Stimulated activated CD8-positive, alpha-beta memory T cell treated with anti-CD3 and anti-CD28 coated beads, Interleukin-15, amount 100 ng/mL, for 24 hours (primary cell): ENCODE measurements at regions not wholly inside any gene's neighbourhood (a gene's known extent, or its start where the extent isn't known, plus 50 kb on each side); places are given as distances from the start of the nearest gene placed in this dataset.

Experiments used
- DNase-seq: peaks from one replicate; pipeline ENCODE4 v3.0.0-alpha.2; 2020; ENCODE audit warnings: low read depth

DNA sequence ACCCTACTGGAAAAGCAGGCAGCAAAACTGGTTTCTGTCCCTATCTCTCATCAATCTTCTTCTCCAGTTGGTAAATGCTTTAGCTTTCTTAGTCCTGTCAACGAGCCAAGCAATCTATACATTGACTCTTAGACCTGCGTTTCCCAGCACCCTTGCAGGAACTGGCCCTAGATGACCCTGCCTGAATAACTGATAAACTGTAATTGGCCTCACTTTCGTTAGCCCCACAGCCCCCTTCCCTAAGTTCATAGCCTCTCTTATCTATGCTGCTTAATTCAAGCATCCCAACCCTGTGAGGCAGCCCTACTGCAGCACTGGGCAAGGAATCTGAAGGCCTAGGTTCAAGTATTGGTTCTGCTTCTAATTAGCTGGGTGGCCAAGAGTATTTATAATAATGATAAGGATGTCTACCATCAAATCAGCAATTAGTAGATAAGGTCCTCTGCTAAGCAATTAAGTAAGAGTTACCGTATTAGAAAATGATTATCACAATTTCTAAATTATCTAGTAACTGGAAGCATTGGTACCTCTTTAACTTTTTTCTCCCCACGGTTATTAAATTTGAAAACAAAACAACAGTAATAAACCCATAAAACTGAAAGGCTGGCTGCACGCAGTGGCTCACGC, 86.4 kb upstream of the RMDN2 start:
- no peak for DNase-seq

DNA sequence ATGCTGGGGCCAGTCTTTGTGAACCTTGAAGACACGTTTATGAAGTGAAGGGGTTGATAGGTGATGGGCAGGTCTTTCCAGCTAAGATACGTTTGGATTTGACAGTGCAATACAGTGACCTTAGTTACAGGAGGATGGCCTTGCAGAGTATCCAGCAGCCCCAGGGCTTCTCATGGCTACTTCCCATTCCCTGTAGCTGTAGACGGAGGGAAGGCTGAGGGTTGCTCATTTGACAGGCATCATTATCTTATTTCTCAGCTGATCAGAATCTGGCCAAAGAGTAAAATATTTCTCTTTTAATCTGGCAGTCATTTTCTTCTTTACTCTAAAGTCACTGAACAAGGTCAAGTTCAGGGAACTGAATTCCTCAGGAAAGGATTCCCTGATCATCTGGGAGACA, 85.1 kb upstream of the RMDN2 start:
- no peak for DNase-seq

DNA sequence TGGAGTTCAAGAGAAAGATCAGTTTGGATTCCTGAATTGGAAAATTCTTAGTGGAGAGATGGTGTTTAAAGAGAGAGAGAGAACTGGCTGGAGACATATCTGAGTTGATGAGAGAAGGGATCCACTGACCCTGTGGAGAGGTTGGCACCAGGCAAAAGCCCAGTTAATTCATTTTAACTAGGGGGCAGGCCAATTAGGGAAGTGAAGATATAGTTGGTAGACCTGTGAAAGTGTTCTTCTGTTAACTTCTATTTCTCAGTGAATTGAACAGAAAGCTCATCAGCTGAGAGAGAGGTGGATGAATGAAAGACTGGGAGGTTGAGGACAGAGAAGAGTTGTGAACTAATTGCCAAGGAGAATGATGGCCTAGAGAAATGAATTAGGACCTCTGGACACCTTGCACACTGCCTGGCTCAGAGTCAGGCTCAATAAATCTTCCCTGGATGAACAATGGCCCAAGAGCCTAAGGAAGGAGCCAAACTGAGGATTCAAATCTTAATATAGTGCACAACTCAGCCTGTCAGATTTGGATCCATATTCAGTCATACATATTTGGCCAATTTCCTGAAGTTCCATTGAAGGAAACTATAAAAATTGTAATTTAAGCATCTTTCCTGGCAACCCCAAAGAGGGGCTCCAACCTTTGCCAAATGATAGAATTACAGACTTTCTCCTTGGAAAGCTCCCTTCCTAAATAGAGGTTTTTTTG, 82.2 kb upstream of the RMDN2 start:
- DNase-seq: no peak

DNA sequence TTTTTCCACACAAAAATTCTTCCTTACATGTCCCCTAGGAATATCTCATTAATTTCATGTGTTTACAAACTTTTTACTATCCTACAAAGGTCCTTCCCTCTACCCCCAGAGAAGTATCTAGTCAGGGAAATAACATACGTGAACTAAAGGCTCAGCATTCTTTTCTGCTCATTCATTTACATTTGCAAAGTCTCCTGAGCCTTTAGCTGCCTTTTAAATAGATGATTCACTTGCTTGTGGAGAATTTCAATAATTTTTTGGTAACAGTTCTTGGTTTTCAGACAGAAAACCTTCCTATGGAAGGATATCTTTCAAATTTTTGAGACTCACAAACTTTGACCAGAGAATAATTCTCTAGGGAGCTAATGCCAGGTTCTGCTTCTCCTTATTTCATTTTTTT, 81.5 kb upstream of the RMDN2 start:
- DNase-seq: no peak

DNA sequence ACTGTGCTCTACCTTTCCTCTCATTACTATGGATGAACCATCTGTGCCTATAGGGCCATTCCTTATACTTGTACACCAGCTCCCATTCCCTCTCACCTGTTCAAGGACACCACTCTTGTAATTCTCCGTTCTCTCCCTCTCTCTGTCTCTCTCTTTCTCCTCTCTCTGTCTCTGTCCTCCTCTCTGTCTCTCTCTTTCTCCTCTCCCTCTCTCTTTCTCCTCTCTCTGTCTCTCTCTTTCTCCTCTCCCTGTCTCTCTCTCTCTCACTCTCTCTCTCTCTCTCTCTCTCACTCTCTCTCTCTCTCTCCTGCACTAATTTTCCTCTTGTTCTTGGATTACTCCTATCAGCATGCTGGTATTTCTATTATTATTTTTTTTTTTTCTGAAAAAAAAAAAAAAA, 78.9 kb upstream of the RMDN2 start:
- no peak for DNase-seq

DNA sequence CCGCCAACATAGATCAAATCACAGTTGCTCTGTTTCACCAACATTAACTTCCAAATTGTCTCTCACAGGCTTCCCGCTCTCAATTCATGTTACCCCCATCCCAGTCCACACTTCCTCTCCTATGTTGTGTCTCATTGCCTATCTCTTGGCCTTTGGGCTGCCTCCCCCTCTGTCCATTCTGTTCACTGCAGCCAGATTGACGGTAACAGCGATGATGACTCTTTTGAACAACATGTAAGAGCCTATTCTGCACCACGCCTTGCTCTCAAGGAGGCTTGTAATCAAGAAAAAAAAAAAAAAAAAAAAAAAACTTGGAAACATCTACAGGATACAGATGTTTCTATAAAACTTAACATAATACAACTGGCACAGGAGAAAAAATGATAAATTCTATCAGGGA, 77.3 kb upstream of the RMDN2 start:
- no peak for DNase-seq

DNA sequence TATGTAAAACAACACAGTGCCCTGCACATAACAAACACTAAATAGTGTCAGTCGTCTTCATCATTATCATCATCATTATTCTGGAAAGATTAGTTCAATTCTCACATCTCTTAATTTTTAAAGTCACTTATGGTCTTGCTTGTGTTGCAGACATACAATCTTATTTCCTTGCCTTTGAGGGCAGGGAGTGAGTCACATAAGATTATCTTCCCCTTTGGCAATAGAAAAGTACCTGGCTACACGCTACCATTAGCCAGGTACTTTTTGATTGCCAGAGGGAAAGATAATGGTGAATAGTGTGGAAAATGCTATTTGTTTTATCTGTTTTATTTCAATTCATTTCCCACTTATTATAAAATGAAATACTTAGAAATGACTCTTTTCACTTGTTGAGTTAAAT, 76.6 kb upstream of the RMDN2 start:
- DNase-seq: no peak

DNA sequence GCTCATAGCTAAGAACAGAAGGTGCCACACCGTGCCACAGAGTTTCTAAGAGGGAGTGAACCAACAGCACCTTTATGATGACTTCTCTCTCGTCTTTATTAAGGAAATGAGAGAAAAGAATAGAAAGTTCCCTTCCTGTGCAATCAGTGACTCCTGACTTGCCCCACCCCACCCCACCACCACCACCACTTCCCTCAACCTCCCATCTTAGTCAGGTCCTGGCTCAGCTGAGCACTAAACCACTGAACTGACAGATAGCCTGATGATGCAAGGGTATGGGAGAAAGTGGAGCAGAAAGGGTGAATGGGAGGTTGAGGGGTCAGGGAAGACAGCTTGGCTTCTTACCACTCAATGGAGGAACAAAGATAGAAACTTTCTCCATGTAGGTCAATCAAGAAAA, 75.2 kb upstream of the RMDN2 start:
- DNase-seq: no peak

DNA sequence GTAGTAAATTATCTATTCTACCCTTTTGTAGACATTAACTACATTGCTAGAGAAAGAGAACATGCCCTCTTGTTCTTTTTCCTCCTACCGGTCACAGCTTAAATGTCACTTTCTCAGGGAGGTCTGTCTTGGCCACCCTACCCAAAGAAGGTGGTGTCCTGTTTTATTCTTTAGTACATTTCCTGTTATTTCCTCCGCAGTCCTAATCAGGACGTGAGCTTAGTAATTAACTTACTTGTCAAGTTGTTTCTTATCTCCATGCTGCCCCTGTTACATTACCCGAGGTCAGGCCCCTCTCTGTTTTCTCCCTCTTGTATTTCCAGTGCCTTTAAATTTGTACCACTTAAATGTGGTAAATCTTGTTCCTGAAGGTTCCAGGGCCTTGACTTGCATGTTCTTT, 73.7 kb upstream of the RMDN2 start:
- no peak for DNase-seq

DNA sequence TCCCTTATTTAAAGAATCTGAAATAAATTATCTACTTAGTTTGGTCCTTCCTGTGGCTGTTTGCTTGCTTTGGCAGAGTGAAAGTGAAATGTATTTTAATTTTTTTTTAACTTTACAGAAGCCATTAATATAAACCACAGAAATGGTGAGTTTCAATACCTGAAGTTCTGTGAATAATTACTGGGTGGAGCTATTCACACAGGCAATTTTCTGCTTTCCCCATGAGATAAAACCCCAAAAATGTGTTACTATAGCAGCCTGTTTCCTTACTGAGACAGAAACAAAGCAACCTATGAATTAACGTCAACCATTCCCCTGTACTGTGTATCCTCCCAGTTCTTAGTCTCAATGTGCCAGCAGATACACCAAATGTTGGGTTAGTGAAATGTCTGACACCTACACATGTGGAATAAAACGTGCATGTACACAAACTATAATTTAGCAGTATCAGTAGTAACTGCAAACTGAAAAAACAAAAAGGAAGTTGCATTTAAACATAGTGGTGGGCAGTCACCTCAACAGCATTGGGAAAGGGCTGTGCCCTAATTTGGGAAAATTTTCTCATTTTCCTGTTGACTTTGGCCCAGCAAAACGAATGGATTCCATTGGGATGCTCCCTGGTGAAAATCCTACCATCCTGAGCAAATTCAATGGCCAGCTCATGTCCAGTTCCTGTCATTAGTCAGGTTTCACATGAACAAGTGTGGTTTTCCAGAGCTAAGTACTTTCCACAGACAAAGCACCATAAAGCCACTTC, 73.1 kb upstream of the RMDN2 start:
- no peak for DNase-seq

DNA sequence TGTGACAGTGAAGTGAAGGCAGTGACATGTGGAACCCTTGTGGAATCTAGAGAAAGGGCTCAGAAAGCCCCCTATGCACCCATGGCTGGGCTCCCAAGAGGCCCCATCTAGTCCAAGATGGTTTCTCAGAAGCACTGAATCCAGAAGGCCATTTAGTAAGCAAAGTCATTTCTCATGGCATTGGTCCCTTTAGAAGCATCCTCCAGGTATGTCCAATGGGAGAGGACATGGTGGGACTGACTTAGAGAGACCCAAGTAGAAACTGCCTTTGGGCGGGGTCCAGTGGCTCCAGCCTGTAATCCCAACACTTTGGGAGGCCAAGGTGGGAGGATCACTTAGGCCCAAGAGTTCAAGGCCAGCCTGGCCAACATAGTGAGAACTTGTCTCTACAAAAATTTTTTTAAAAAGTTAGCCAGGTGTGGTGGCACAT, 72.5 kb upstream of the RMDN2 start:
- DNase-seq: no peak

DNA sequence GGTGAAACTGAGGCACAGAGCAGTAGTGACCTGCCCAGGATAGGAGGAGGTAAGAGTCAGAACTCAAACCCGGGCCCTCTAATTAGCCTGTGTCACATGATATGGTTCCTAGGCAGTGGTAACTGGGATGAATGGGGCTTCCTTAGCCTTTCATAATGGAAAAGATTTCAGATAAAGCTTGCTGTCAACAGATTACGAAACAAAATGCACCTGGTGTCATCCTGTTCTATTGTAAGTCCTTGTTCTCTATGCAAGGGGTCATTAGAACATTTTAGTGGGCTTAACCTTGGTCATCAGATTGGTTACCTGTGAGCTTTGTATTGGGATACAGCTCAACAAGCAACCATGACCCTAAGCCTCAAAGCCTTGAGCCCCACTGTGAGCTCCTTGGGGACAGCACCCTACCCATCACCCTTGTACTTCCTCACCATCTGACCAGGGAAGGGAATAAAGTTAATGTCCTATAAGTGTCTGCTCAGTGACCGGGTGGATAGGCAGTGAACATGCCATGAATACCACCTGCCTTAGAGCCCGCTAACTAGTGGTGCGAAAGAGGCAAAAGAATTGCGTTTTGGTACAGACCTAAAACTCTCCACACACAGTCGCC, 70.3 kb upstream of the RMDN2 start:
- DNase-seq: no peak

DNA sequence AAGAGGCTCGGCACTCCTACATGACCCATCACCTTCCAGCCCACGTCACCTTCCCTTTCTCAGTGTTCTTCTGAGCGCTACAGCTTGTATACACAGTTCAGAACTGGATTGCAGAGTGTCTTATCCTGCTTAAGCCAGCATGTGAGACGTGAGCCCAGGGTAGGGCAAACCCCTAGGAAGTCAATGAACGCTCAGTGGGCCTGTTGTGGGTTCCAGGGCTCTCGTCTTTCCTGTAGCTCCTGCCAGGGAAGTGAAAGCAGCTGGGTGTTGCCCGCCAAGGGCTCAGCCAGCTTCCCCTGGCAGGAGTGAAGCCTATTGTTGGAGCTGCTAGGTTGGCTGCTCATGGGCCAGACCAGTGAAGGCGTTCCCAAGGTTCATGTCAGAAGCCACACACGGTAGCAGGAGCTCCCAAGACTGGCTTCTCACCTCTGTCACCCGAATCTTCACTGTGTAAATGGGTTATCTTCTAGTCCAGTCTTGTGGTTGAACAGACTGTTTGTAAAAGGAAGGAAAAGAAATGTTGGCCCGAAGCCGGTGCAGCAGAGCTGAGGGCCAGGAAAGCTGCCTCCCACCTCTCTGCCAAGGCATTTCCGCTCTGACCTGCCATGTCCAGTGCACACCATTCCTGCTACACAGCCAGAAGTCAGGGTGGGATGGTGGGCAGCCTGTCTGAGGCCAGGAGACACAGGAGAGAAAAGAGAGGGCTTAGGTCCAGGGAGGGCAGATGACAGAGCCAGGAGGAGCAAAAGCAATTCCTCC, 69.6 kb upstream of the RMDN2 start:
- no peak for DNase-seq

DNA sequence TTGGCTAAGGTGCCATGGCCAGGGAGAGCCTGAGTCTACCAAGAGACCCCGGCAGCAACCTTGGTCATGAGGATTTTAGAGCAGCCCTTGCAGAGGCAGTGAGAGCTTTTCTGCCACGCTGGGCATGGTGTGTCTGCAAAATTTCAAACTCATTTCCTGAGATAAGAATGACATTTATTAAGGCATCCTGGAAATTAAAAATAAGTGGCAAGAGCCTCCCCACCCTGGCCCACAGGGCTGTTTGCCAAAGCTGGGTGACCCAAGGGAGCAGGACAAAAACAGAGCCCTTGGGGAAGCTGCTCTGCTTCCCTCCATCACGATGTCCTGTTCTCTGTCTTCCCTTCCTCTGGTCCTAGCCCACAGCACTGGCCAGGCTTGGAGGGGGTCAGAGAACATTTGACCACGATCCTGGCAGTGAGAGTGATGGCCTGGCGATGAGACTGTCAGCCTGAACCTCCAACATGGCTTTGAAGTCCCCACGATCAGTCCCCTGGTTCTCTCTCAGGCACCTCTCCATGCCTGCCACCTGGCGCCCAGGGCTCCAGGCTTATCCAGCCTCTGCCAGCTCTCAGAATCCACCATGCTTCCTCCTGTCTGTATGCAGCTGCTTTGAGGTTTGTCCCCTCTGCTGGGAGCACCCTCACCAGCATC, 68.9 kb upstream of the RMDN2 start:
- DNase-seq: no peak

DNA sequence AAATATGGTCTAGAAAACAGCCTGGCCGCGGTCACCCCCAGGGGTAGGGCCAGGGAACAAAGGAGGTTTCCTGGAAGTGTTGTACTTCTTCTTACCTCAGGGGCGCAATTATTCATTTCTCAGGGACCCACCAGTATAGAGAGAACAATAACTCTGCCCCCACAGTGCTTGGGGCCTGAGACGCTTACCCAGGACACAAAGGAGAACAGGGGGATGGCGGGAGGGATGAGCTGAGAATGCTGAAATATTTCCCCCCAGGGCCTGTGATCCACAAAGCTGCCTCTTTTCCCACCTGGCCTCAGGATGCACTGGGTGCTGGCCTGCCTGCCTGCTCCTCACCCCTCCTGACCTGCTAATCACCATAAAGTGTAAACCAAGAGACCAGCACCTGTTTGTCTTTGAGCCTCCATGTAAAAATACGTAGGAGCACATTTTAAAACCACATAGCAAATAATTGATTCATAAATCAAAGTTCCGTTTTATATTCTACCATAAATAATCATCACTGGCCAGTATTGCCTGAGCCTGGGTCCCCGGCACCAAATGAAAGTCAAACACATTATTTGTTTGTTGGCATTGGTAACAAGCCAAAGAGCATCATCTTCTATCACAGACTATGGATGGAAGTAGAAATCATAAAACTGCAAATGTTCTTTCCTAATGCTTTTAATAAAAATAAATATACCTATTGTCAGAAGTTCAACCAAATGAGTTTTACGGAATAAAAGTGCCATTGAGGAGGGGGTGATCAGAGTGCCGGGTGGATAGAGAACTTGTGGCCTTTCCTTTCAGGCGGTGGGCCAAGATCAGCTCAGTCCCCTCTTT, 67.3 kb upstream of the RMDN2 start:
- DNase-seq: no peak

DNA sequence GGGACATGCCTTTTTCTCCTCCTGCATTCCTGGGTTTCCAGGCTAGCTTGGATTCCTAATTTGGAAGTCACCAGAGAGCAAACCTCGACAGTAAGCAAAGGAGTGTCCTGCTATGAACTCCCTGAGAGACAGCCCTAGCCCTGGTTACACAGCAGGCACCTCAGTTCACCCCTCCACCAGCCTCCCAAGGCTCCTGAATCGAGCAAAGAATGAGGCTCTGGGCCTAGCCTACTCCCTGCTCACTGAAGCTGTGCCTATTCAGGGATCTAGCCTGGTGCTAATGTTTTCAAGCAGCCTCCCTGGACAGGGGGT, 66.7 kb upstream of the RMDN2 start:
- no peak for DNase-seq

DNA sequence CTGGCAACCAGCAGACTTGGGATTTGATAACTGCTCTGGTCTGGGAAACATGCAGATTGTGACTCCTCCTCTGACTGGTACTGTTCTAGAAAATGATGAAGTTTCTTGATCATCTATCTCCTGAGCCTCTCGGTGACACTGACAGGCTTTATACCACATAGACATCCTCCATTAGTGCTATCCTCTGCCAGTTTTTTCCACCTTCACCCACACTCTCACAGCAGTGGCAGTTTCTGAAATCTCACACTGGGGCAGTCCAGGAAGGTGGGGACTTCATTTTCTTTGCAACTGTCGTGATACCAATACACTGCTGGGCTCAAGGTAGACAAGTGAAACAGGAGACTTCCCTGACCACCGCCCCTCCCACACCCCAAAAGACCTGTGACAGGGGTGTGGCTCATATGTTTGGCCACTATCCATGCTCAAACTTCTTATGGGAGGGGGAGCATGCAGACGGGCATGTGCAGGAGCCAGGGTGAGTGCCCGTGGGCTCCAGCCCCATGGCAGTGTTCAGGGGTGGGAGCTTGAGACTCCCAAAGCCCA, 66.3 kb upstream of the RMDN2 start:
- no peak for DNase-seq

DNA sequence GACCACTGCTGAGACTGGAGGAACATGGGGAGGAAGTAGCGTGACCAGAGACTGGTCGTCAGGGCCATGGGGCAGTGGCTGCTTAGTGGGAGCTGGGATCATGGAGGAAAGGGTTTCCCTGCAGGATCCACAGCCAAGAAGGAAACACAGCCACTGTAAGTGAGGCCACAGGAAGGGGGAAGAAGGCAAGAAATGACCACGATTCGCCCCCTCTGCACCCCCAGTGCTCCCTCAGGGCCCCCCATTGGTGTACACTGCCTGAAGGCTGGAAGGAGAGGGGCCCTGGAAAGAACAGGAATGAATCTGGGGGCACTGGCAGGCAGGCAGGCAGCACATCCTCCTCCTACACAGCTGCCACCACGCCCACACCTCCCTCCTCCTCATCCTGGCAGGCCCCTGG, 62.5 kb upstream of the RMDN2 start:
- DNase-seq: no peak

DNA sequence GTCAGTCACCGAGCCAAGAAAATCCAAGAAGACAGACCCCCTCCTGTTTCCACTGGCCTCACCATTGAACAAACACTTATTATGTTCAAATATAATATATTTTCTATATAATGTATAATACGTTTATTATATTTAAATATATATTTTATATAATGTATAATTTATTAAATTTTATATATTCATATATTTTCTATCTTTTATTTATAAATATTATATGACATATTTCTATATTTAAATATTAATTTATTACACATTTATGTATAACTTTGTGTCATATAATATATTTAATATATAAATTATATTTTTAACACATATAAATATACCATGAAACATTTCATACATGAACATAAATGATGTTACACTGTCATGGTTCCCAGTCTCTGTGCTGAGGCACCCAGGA, 60.9 kb upstream of the RMDN2 start:
- DNase-seq: no peak

DNA sequence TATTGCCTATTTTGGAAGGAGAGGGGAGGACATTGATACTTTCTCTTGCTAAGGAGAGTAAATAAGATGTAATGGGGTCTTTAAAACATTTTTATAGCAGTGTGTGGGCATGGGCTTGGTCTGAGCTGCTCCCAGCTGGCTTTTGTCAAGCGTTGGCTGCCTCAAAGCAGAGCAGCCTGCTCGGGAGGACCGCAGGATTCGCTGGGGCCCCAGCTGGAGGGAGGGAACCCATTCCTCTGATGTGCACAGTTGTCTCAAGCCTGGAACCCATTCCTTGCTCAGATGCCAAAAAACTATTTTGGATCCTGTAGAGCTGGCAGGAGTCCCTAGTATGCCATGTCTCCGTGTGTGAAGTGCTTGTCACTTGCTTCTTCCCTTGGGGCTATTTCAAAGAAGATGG, 59.4 kb upstream of the RMDN2 start:
- no peak for DNase-seq
